H1 (cell line): ENCODE measurements at regions not wholly inside any gene's neighbourhood (a gene's known extent, or its start where the extent isn't known, plus 50 kb on each side); places are given as distances from the start of the nearest gene placed in this dataset.

ENCODE experiments used
- ASH2L ChIP-seq: fragments of 200-600, 300-600 bp; sonication (generic); IDR thresholded peaks from one replicate; pipeline ENCODE4 v1.7.1; 2017; ENCODE audit warnings: low read length
- ATF3 ChIP-seq: IDR thresholded peaks from 2 replicates; pipeline ENCODE4 v1.6.1; 2011; ENCODE audit warnings: low read depth, mild to moderate bottlenecking, low read length; ENCODE audit not compliant: insufficient read depth
- CHD7 ChIP-seq: fragments of 300-600 bp; sonication (generic); IDR thresholded peaks from 2 replicates; pipeline ENCODE4 v1.7.1; 2012; ENCODE audit warnings: low read length, moderate library complexity, mild to moderate bottlenecking, inconsistent platforms; ENCODE audit not compliant: insufficient replicate concordance
- EP300 ChIP-seq, 2 experiments: IDR thresholded peaks; 1 replicate in 1 of 2; 2 replicates in 1 of 2; pipeline ENCODE4 v1.6.1; 2011 to 2012; ENCODE audit warnings: low read depth in 2 of 2, low read length in 2 of 2, mild to moderate bottlenecking in 2 of 2, borderline replicate concordance in 1 of 2, inconsistent platforms in 1 of 2, moderate library complexity in 1 of 2
- EZH2 ChIP-seq: fragments of 200-600 bp; sonication (generic); IDR thresholded peaks from 2 replicates; pipeline ENCODE4 v1.7.1; 2012; ENCODE audit warnings: low read depth, mild to moderate bottlenecking, moderate library complexity, low read length, inconsistent platforms; ENCODE audit not compliant: severe bottlenecking
- KDM5A ChIP-seq: fragments of 200-600 bp; IDR thresholded peaks from 2 replicates; pipeline ENCODE4 v1.7.1; 2012; ENCODE audit warnings: mild to moderate bottlenecking, low read length, inconsistent platforms, mixed read lengths
- SAP30 ChIP-seq: fragments of 300-600 bp; sonication (generic); IDR thresholded peaks from 2 replicates; pipeline ENCODE4 v1.7.1; 2012; ENCODE audit warnings: low read length, moderate library complexity, mild to moderate bottlenecking, inconsistent platforms; ENCODE audit not compliant: insufficient read depth, insufficient replicate concordance
- SP1 ChIP-seq: IDR thresholded peaks from 2 replicates; pipeline ENCODE4 v1.6.1; 2011; ENCODE audit warnings: low read depth, low read length
- TAF1 ChIP-seq: IDR thresholded peaks from 2 replicates; pipeline ENCODE4 v1.6.1; 2011; ENCODE audit warnings: mild to moderate bottlenecking, low read depth, low read length

GRCh38 chr1:194062962-194063361 is 876.5 kb upstream of the B3GALT2 start (continued):
- TF ChIP-seq CHD7 (no peak), EP300 (IDR thresholded peaks at IDR 0.05; ENCODE audit: borderline replicate concordance in 1 of 2, low read depth in 2 of 2, low read length in 2 of 2) (no peak), TAF1 (no peak), ASH2L (no peak), SAP30 (no peak), ATF3 (no peak), KDM5A (no peak), SP1 (no peak), EZH2 (no peak)
